HepG2 (cell line): ENCODE measurements at regions not wholly inside any gene's neighbourhood (a gene's known extent, or its start where the extent isn't known, plus 50 kb on each side); places are given as distances from the start of the nearest gene placed in this dataset.

ENCODE experiments used
- DMAP1 ChIP-seq: IDR thresholded peaks from 2 replicates; pipeline ENCODE4 v1.6.1; 2016
- TSC22D2 ChIP-seq: sonication (generic); formaldehyde crosslinking; IDR thresholded peaks from 2 replicates; pipeline ENCODE4 v1.5.1; 2020; ENCODE audit warnings: missing genetic modification reagents, mild to moderate bottlenecking, borderline replicate concordance
- ZNF619 ChIP-seq: sonication (generic); formaldehyde crosslinking; IDR thresholded peaks from 2 replicates; pipeline ENCODE4 v1.4.0; 2020; ENCODE audit warnings: mild to moderate bottlenecking, missing genetic modification reagents
- TF ChIP-seq, protein P1 (sequence below): sonication (generic); IDR thresholded peaks from 2 replicates; pipeline ENCODE4 v1.6.1; 2016; ENCODE audit warnings: low read depth, borderline replicate concordance
- TF ChIP-seq, protein P2 (sequence below): sonication (generic); formaldehyde crosslinking; IDR thresholded peaks from 2 replicates; pipeline ENCODE4 v1.9.0; 2022; ENCODE audit warnings: low read depth, missing genetic modification reagents
- TF ChIP-seq, protein P3 (sequence below): sonication (generic); formaldehyde crosslinking; IDR thresholded peaks from 2 replicates; pipeline ENCODE4 v1.8.1; 2022; ENCODE audit warnings: mild to moderate bottlenecking, missing genetic modification reagents
- TF ChIP-seq, protein P4 (sequence below): fragments of 450-650 bp; IDR thresholded peaks from 2 replicates; pipeline ENCODE4 v1.6.1; 2016
- TF ChIP-seq, protein P5 (sequence below): IDR thresholded peaks from 2 replicates; pipeline ENCODE4 v1.6.1; 2016; ENCODE audit warnings: low read depth, missing genetic modification reagents, missing compliant biosample characterization

DNA sequence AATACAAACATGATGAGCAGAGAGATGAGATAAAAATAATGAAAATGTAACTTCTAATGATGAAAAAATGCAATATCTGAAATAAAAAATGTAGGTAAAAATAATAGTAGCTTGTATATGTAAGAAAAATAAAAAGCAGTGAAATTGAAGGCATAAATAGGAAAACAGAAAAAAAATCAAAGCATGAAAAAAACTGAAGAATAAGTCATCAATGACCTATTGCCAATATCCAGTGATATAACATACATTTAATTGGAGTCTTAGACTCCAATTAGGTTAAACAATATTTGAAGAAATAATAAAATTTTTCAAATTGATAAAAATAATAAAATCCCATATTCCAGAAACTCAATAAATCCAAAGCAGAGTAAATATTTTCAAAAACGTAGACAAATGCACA, 114.0 kb upstream of the HDGFL1 start (continued):
- TF ChIP-seq, protein P1, sequence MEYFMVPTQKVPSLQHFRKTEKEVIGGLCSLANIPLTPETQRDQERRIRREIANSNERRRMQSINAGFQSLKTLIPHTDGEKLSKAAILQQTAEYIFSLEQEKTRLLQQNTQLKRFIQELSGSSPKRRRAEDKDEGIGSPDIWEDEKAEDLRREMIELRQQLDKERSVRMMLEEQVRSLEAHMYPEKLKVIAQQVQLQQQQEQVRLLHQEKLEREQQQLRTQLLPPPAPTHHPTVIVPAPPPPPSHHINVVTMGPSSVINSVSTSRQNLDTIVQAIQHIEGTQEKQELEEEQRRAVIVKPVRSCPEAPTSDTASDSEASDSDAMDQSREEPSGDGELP, result no peak
- TF ChIP-seq, protein P2, sequence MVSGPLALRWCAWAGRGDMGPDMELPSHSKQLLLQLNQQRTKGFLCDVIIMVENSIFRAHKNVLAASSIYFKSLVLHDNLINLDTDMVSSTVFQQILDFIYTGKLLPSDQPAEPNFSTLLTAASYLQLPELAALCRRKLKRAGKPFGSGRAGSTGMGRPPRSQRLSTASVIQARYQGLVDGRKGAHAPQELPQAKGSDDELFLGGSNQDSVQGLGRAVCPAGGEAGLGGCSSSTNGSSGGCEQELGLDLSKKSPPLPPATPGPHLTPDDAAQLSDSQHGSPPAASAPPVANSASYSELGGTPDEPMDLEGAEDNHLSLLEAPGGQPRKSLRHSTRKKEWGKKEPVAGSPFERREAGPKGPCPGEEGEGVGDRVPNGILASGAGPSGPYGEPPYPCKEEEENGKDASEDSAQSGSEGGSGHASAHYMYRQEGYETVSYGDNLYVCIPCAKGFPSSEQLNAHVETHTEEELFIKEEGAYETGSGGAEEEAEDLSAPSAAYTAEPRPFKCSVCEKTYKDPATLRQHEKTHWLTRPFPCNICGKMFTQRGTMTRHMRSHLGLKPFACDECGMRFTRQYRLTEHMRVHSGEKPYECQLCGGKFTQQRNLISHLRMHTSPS (CRISPR knock-in tag), result no peak
- TF ChIP-seq, protein P3, sequence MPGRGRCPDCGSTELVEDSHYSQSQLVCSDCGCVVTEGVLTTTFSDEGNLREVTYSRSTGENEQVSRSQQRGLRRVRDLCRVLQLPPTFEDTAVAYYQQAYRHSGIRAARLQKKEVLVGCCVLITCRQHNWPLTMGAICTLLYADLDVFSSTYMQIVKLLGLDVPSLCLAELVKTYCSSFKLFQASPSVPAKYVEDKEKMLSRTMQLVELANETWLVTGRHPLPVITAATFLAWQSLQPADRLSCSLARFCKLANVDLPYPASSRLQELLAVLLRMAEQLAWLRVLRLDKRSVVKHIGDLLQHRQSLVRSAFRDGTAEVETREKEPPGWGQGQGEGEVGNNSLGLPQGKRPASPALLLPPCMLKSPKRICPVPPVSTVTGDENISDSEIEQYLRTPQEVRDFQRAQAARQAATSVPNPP (CRISPR knock-in tag), result no peak
- TF ChIP-seq TSC22D2 (CRISPR knock-in tag) (no peak), ZNF619 (CRISPR knock-in tag) (no peak), DMAP1 (CRISPR knock-in tag) (no peak)
- TF ChIP-seq, protein P4, sequence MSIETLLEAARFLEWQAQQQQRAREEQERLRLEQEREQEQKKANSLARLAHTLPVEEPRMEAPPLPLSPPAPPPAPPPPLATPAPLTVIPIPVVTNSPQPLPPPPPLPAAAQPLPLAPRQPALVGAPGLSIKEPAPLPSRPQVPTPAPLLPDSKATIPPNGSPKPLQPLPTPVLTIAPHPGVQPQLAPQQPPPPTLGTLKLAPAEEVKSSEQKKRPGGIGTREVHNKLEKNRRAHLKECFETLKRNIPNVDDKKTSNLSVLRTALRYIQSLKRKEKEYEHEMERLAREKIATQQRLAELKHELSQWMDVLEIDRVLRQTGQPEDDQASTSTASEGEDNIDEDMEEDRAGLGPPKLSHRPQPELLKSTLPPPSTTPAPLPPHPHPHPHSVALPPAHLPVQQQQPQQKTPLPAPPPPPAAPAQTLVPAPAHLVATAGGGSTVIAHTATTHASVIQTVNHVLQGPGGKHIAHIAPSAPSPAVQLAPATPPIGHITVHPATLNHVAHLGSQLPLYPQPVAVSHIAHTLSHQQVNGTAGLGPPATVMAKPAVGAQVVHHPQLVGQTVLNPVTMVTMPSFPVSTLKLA, result no peak
- TF ChIP-seq, protein P5, sequence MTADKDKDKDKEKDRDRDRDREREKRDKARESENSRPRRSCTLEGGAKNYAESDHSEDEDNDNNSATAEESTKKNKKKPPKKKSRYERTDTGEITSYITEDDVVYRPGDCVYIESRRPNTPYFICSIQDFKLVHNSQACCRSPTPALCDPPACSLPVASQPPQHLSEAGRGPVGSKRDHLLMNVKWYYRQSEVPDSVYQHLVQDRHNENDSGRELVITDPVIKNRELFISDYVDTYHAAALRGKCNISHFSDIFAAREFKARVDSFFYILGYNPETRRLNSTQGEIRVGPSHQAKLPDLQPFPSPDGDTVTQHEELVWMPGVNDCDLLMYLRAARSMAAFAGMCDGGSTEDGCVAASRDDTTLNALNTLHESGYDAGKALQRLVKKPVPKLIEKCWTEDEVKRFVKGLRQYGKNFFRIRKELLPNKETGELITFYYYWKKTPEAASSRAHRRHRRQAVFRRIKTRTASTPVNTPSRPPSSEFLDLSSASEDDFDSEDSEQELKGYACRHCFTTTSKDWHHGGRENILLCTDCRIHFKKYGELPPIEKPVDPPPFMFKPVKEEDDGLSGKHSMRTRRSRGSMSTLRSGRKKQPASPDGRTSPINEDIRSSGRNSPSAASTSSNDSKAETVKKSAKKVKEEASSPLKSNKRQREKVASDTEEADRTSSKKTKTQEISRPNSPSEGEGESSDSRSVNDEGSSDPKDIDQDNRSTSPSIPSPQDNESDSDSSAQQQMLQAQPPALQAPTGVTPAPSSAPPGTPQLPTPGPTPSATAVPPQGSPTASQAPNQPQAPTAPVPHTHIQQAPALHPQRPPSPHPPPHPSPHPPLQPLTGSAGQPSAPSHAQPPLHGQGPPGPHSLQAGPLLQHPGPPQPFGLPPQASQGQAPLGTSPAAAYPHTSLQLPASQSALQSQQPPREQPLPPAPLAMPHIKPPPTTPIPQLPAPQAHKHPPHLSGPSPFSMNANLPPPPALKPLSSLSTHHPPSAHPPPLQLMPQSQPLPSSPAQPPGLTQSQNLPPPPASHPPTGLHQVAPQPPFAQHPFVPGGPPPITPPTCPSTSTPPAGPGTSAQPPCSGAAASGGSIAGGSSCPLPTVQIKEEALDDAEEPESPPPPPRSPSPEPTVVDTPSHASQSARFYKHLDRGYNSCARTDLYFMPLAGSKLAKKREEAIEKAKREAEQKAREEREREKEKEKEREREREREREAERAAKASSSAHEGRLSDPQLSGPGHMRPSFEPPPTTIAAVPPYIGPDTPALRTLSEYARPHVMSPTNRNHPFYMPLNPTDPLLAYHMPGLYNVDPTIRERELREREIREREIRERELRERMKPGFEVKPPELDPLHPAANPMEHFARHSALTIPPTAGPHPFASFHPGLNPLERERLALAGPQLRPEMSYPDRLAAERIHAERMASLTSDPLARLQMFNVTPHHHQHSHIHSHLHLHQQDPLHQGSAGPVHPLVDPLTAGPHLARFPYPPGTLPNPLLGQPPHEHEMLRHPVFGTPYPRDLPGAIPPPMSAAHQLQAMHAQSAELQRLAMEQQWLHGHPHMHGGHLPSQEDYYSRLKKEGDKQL (CRISPR knock-in tag), result no peak
